ENCODE measurements at regions not wholly inside any gene's neighbourhood (a gene's known extent, or its start where the extent isn't known, plus 50 kb on each side); places are given as distances from the start of the nearest gene placed in this dataset.

- Histone ChIP-seq H3K14ac (replicated peaks; ENCODE audit: low read depth, low read length) (no peak overlapping the region), H2AK9ac (replicated peaks; ENCODE audit: low read depth, low read length, poor library complexity) (no peak overlapping the region), H3K79me1 (ENCODE audit: low read depth in 1 of 2, low read length in 2 of 2) (no peaks in the 10 kb centered on the region), H3K4me3 (ENCODE audit: insufficient read depth, low read depth, low read length) (no peak overlapping the region), H3K9me3 (ENCODE audit: control insufficient read depth, insufficient read depth, low read length) (no peaks in the 10 kb centered on the region), H3K23ac (ENCODE audit: low read depth, low read length) (no peak overlapping the region), H2BK15ac (ENCODE audit: low read depth, low read length) (no peak overlapping the region), H3K4me2 (ENCODE audit: low read depth, low read length) (no peak overlapping the region), H2BK20ac (ENCODE audit: low read depth, low read length) (no peak overlapping the region), H3K27ac (ENCODE audit: insufficient read depth, low read length) (no peak overlapping the region), H3K56ac (ENCODE audit: extremely low read depth, insufficient read depth, low read length) (no peak overlapping the region), H4K8ac (ENCODE audit: low read depth in 2 of 2, low read length in 2 of 2) (no peak overlapping the region), H3K4ac (ENCODE audit: low read depth, low read length) (no peak overlapping the region), H3K4me1 (ENCODE audit: control insufficient read depth, insufficient read depth, low read length) (no peaks in the 10 kb centered on the region), H3K9ac (ENCODE audit: low read depth, low read length) (no peak overlapping the region), H2AFZ (replicated peaks; ENCODE audit: low read length, poor library complexity) (no peak overlapping the region), H3K18ac (ENCODE audit: low read depth, low read length) (no peak overlapping the region), H4K5ac (ENCODE audit: low read depth, low read length) (no peak overlapping the region), H3K36me3 (ENCODE audit: control insufficient read depth, insufficient read depth, low read length) (no peaks in the 10 kb centered on the region), H2BK120ac (ENCODE audit: low read depth, low read length) (no peak overlapping the region), H2AK5ac (ENCODE audit: low read depth, low read length) (no peak overlapping the region), H2BK5ac (ENCODE audit: low read depth, low read length, poor library complexity, severe bottlenecking) (no peak overlapping the region), H3K27me3 (ENCODE audit: control insufficient read depth, insufficient read depth, low read length) (no peaks in the 10 kb centered on the region), H3K9me1 (ENCODE audit: insufficient read depth, low read length) (no peaks in the 10 kb centered on the region), H4K91ac (ENCODE audit: insufficient read depth, low read depth, low read length) (no peak overlapping the region), H4K20me1 (ENCODE audit: insufficient read depth, low read length) (no peaks in the 10 kb centered on the region)
- ChIA-PET CTCF (no interaction called here), POLR2A (ENCODE audit: unreplicated experiment) (no interaction called here)
- WGBS, 2 experiments (ENCODE audit: extremely low coverage in 2 of 2, insufficient read length in 1 of 2) = 96% methylated on average over 4 of the region's 14 CpGs; no CpG with 5 or more reads in 1 of the 2 experiments
- no peak for TF ChIP-seq CEBPB (IDR thresholded peaks at IDR 0.05; ENCODE audit: low read depth, low read length)
- TF ChIP-seq RAD21 (IDR thresholded peaks at IDR 0.05; ENCODE audit: low read length) = no peak
- no peak for TF ChIP-seq RFX5 (IDR thresholded peaks at IDR 0.05; ENCODE audit: low read depth, low read length)
- no peak for TF ChIP-seq FOS (IDR thresholded peaks at IDR 0.05; ENCODE audit: low read depth, low read length)
- no peak for TF ChIP-seq SMC3 (IDR thresholded peaks at IDR 0.05; ENCODE audit: low read depth, low read length)
- no peak for TF ChIP-seq BHLHE40 (IDR thresholded peaks at IDR 0.05; ENCODE audit: low read depth, low read length)
- no peak for TF ChIP-seq POLR2A (IDR thresholded peaks at IDR 0.05; ENCODE audit: low read depth, low read length)
- TF ChIP-seq MAFK (IDR thresholded peaks at IDR 0.05; ENCODE audit: low read depth, low read length) = no peak
- TF ChIP-seq USF2 (IDR thresholded peaks at IDR 0.05; ENCODE audit: low read depth, low read length) = no peak
- TF ChIP-seq RCOR1 (IDR thresholded peaks at IDR 0.05; ENCODE audit: insufficient replicate concordance, low read length) = no peak
- TF ChIP-seq CTCF (conservative IDR thresholded peaks at IDR 0.05; ENCODE audit: low read depth, low read length) = no peak
- TF ChIP-seq MXI1 (IDR thresholded peaks at IDR 0.05; ENCODE audit: borderline replicate concordance, low read depth, low read length) = no peak
- no peak for TF ChIP-seq MAZ (IDR thresholded peaks at IDR 0.05; ENCODE audit: borderline replicate concordance, low read depth, low read length)
- ATAC-seq (ENCODE audit: low read depth) (no peak), DNase-seq (no peak)
- intact Hi-C loops (cut with micrococcal nuclease) = no loop called here
- dilution Hi-C loops (cut with HindIII; ENCODE audit: low sequenced_read_pairs, unreplicated experiment) = no loop called here
- in situ Hi-C loops (cut with MboI; ENCODE audit: low sequenced_read_pairs) = no loop called here
- BruUV-seq (replicated peaks) = no TSS peak
Measured at GRCh38 chr17:70771804-70772386, 602.6 kb downstream of the KCNJ2 start.

Measured in IMR-90 (cell line).